HG03378 (cell line): ENCODE measurements at regions not wholly inside any gene's neighbourhood (a gene's known extent, or its start where the extent isn't known, plus 50 kb on each side); places are given as distances from the start of the nearest gene placed in this dataset.

Source experiments
- ATAC-seq: cut with Tn5 transposase; IDR thresholded peaks from one replicate; pipeline ENCODE4 v1.9.1; 2021; ENCODE audit warnings: mild to moderate bottlenecking, moderate library complexity; ENCODE audit not compliant: unreplicated experiment

DNA sequence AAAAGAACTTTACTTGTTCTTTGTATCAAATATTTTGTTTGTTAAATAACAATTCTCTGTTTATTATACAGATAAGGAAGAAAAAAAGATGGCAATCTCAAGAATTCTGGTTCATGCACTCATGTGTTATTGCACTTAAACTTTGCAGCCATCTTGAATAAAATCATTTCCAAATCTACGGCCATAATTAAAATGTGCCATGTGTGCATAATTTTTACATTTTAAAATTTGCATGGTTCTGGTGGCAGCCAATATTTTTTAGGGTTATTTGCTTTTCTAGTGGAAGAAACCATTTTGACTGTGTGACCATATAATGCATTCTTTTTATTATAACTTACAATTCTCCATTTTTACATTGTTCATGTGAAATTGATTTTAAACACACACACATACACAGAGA, 1518.1 kb upstream of the ZEB2 start:
- ATAC-seq, result no peak

DNA sequence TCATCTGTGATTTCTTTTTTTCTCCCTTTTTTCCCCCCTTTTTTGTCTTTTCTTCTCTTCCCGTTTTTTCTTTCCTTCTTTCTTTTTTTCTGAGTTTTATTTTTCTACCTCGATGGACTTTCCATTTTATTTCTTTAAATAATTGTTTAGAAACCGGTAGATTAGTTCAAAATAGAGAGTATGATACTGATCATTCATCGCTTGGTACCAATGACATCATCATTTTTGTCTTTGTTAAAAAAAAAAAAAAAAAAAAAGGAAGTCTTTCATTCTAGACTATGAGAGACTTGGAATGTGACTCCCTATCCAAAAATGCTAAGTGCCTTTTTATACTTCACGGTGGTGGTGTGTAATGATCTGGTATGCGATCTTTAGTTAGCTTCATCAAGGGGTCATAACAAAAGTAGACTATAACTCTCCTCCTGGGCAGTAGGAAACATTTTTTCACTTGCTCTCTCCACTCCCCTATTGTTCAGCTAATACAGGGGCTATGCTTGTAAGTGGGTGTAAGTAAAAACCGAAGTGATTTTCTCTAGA, 1517.5 kb upstream of the ZEB2 start:
- ATAC-seq, result no peak

DNA sequence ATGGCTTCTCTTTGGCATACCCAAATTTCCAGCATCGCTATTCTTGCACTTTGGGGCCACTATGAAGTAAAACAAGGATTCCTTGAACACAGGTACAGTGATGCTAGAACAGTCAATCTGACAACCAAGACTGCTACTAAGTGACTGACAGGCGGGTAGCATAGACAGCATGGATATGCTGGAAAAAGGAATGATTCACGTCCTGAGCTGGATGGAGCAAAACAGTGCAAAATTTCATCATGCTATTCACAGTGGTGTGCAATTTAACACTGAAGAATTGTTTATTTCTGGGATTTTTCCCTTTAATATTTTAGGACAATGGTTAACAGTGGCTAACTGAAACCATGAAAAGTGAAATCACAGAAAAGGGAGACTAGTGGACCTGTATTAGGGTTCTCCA, 1511.2 kb upstream of the ZEB2 start:
- no peak for ATAC-seq

DNA sequence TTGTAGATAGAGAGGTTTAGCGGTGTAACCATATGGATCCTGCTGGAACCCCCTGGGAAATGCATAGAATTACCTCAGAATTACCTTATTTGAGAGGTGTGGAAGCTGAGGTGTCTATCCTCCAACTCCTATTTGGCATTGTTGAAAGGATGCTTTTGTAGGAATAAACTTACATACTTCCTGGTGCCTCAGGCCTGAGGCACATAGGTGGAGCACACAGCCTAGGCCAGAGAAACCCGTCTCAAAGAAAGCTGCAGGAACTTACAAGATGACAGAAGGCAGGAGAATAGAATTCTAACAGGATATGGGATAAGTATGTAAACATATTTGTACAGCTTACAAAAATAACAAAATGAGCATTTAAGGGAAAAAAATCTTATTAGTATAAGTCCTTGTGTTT, 1507.2 kb upstream of the ZEB2 start:
- no peak for ATAC-seq

DNA sequence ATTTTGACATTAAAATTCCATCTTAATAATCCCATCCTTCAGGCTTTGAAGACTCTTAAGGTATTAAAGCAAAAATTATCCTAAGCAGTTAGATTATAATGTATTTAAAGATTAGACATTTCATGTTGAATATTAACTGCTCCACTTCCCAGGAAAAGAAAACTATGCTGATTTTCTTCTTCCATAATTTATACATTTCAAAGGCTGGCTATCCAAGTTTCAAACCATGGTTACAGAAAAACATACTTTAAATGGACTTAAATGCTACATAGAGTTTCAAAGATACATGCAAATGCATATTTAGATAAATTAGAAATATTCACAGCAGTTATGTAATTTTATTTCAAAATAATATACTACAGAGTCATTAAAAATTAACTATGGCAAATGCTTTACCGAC, 1505.6 kb upstream of the ZEB2 start:
- ATAC-seq, result no peak

DNA sequence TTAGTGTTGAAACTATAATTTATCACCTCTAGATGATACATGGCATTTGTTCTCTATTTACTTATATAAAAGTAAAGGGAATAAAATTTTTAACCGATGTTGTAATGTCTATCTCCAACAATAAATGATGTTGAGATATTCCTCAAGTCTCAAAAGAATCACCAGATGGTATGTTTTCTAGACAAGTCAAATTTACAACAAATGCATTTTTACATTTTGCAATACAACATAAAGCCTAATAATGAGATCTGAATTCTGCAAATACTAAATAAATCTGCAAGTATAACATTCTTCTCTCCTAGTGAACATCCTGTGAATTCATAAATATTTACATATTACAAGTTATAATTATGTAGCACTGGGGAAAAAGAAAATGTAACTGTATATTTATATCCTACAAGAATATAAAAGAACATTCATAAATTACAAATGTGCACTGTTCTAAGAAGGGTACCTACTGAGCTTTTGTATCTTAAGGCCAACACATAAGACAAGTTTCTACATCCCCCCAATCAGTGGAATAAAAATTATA, 1504.4 kb upstream of the ZEB2 start:
- ATAC-seq, result no peak

DNA sequence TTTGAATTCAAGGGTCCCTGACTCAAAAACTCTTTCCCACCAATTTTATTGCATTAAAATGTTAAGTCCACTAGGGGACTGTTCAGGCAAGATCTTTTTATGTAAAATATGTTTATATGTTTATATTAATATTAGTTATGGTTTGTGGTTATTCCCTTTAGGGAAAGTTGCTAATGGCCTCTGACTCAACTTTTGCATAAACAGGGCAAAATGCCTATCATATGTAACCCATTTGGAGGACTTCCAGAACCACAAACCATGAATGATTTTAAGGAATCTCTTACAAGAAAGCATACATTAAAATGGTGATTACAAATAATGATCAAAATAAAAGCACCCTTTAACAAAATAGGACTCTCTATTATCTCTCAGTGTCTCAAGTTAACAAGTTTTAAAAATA, 1484.5 kb upstream of the ZEB2 start:
- no peak for ATAC-seq

DNA sequence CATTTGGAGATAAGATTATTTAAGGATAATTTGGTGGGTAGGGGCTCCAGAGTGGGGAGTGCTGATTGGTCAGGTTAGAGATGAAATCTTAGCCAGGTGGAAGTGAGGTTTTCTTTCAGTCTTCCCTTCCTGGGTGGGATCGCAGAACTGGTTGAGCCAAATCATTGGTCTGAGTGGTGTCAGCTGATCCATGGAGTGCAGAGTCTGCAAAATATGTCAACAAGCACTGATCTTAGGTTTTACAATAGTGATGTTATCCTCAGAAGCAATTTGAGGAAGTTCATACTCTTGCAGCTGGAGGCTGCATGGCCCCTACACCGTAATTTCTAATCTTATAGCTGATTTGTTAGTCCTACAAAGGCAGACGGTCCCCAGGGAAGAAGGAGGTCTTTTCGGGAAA, 1483.4 kb upstream of the ZEB2 start:
- ATAC-seq, result no peak

DNA sequence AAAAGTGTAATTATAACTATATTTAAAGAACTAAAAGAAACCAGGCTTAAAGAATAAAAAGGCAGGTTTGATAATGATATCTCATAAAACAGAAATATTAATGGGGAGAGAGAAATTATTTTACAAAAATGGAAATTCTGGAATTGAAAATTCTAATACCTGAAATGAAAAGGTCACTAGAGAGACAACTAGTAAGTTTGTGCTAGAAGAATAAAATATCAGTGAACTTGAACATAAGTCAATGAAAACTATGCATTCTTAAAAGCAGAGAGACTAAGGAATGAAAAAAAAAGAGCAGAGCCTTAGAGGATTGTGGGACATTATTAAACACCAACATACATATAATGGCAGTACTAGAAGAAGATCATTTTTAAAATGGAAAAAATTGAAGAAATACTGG, 1475.0 kb upstream of the ZEB2 start:
- ATAC-seq, result no peak

DNA sequence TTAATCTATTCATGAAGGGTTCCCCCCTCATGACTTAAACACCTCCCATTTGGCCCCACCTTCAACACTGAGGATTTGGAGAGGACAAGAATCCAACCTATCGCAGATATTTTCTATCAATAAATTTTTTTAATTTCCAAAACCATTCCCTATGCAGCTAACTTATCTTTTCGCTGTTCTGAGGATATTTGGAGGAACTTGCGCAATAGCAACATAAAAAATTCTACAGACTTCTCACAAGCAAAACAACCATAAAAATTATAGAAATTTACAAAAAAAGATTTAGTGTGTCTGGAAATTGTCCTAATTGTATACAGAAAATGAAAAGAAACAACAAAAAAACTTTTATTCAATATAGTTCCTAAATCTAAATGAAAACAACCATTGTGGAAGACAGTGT, 1472.7 kb upstream of the ZEB2 start:
- ATAC-seq, result no peak

DNA sequence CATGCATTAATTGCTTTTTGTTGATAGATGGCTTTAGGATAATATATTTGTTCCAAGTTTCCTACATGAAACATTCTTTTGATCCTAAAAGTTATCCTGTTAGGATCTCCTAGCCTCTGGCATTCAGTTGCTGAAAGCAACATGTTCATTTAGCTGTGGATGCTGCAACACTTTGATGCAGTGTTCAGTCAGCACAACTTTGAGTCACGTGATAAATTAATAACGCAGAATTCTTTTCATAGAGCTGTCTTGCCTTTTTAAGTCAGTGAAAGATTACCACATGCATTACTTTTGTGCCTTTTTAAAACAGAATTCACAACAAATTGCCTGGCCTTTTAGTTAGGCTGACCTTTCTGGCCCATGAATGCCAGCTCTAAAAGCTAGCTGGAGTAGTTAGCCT, 1467.9 kb upstream of the ZEB2 start:
- no peak for ATAC-seq

DNA sequence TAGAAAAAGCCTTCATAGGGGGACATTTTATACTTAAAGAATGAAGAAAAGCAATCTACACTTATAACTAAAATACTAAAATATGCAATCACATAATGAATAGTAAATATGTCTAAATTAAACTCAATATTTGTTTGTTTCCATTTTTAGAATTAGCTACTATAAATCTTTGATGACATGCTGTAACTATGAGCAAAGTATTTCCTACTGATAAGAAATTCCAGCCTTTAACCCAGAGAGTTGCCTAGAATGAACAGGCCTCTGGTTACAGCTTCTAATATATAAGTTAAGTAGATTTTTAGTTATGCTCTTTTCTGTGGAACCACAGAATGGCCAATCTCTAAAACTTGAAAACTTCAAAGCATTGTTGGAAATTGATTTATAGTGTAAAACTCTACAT, 1465.6 kb upstream of the ZEB2 start:
- no peak for ATAC-seq

DNA sequence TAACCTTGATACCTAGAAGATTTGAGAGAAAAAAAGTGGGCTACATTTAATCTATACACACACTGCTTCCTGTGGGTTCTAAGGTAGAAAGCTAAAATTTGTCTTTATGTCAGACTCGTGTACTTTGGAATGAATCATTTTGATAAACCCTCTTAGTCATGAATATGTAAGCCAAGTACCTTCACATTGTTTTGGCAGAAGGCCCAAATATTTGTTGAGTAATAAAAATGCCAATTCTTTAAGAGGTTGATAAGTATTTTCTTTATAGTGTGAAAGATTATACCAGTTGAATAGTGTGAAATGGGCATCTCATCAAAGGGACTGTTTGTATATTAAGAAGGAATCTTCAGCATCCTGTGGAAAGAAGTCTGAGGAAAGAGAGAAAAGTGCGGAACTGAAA, 1464.7 kb upstream of the ZEB2 start:
- no peak for ATAC-seq

DNA sequence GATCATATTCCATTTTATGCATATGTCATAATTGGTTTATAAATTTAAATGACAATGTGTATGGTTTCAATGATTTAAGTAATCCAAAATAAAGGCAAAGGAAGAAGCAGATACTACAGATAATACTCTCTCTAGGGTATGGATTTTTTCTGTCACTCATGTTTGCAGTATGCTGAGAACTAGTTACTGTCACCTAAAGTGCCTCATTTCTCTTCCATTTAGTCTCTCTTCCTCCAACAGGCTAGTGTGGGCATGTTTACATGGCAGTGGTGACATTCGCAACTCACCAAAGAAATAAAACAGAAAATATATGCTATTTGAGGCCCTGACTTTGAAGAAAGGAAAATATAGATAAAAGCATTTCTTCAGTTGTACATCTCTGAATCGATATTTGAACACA, 1460.4 kb upstream of the ZEB2 start:
- no peak for ATAC-seq

DNA sequence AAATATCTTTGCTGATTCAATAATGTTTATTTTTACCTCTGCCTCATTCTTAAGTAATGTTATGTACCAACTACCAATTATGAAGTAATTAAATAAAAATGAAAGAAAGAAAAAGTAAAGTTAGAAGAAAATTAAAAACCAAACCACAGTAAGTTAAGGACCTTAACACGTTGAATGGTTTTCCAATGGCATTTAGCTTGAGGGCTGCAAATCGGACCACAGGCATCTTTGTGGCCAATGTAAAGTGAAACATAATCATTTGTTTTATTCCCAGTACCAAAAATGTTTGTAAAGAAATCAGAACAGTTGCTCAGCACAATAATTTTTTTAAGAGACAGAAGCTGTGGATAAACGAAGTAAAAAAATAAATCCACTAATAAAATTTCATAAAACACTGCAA, 1455.5 kb upstream of the ZEB2 start:
- no peak for ATAC-seq

DNA sequence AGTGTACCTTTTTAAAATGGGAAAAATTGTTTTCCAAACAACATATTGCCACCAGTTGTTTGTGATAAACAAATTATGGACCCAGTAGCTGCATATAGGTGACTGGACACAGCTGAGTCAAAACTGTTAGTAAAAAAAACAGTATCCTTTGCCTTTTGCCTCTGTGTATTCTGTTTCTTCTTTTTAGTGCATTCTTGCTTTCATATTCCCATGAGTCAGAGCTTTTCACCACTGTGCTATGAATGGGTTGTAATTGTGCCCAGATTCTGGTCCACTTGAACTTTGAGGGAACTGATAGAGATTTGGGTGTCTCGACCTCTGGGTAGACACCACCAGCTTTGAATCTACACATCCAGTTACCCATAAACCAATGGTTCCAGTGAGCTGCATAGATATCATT, 1441.9 kb upstream of the ZEB2 start:
- no peak for ATAC-seq

DNA sequence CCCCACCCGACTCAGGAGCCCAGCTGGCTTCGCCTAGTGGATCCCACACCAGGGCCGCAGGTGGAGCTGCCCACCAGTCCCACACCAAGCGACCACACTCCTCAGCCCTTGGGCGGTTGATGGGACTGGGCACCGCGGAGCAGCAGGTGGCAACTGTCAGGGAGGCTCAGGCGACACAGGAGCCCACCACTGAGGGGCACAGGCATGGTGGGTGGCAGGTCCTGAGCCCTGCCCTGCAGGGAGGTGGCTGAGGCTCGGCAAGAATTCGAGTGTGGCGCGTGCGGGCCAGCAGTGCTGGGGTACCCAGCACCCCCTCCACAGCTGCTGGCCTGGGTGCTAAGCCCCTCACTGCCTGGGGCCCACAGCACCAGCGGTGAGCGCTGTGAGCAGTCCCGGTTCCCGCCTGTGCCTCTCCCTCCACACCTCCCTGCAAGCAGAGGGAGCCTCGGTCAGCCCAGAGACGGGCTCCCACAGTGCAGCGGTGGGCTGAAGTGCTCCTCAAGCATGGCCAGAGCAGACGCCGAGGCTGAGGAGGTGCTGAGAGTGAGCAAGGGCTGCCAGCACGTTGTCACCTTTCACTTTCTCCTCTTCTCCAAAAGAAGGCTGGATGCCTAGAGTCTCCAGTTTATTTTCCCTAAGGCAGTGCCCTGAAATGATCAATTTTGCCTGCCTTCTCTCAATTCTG, 1440.7 kb upstream of the ZEB2 start:
- no peak for ATAC-seq

DNA sequence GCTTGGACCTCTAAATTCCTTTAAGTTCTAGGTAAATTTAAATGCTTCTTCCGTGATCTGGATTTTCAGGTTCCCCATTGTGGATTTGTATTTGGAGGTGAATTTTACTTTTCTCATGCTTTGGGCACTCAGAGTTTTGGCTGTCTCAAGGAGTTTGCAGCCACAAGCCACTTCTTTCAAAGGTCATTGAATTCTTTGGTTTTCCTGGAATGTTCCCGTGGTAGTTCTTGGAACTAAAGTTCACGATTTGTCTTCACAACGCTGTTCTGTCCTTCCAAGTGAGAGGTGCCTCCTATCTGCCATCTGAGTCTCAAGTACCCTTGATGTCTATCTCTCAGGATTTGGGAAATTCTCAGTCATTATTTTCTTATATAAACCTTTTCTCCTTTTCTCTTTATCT, 1438.7 kb upstream of the ZEB2 start:
- ATAC-seq, result no peak

DNA sequence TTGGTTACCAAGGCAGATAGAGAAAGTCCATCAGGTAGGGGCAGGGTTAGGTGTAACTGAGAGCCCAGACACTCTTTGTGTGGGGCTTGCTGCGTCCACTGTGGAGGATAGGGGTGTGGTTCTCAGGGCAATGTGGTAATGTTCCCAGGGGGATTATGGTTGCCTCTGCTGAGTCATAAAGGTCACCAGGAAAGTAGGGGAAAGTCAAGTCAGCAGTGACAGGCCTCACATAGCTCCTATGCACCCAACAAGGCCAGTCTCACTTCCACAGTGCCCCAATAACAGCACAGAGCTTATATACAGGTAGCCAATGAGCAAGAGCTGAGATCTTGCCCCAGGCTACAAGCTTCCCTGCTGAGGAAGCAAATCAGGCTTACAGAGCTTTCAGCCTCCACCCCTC, 1438.0 kb upstream of the ZEB2 start:
- ATAC-seq, result peak; percentile 87

DNA sequence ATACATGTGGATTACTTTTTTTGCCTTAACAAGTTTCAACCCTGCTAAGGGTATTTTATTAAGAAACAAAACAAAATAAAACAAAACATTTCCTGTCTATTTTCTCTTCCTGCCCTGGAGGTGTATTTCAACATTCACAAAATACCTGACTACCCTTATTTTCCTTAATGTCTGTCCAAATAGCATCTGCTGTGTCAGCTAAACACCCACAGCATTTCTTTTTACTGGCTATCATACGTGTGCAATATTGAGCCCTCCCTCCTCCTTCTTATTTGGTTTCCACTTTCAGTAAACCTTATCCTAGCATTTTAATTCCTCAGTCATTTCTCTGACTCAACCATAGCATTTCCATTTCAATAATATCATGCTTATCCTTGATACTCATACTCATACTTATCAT, 1420.0 kb upstream of the ZEB2 start:
- no peak for ATAC-seq

DNA sequence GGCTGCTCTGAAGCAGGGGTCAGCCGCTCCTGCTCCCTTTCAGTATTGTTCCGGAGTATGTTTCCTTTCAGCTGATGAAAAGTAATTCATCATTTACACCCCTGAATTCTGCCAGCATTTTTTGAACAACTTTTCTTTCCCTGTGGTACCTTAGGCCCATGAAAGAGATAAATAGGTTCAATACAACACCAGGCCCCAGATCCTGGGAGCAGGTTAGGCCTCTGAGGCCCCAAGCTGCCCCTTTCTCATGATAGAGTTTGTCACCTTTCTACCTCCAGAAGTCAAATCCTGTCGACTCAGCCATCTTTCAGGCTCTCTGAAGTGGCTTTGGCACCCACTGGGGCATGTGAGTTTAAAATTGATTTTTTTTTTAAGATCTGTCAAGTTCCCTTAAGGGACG, 1415.1 kb upstream of the ZEB2 start:
- ATAC-seq, result no peak

DNA sequence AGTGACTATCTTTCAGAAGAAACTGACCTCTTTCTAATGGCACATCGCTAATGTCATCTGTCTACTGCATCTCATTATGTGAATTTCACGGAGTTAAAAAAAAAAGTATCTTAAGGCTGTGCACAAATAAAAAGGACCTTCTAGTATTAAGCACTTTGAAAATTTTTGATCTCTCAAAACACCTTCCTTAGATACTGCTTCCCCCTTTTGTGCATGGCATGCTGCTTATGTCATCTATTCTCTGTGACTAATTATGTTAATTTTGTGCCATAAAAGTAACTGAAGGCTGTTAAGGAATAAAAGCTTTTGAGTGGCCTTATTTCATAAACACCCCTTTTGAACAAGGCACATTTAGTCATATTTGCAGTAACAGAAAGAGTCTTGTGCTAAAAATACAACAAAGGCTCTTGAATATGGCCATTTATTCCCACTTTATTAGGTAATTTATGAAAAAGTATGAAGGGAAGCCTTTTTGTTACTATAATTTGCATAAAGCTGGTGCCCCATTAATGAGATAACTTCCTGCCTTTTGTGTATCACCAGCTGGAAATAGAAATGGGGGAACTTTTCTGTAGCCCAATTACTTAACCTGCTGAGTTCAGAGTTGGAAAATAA, 1412.0 kb upstream of the ZEB2 start:
- ATAC-seq, result no peak

DNA sequence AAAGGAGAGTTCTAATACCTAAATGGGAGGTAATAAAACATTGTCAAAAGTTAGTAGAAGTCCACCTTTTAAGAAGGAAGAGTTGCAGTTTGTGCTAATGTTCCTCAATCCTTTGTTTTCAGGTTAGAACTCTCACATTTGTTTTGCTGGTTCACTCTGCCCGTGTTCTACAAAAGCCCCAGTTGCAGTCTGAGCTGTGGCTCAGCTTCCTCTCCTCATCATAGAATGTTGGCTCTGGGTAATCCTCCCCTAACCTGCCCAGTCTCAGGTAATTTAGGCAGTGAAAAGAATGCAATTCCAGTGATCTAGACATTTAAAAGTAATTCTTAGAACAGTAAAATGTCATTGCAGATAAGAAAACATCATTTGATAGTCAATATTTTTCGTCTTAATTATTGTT, 1410.4 kb upstream of the ZEB2 start:
- no peak for ATAC-seq
